ENCODE measurements at regions not wholly inside any gene's neighbourhood (a gene's known extent, or its start where the extent isn't known, plus 50 kb on each side); places are given as distances from the start of the nearest gene placed in this dataset.

- Histone ChIP-seq H3K4me1 (no peaks in the 10 kb centered on the region), H3K9me3 (replicated peaks) (no peaks in the 10 kb centered on the region), H3K27me3 (ENCODE audit: low read depth) (peaks cover 25% of the 10 kb centered on the region), H3K4me3 (no peak overlapping the region), H3K36me3 (no peaks in the 10 kb centered on the region), H3K27ac (replicated peaks) (no peak overlapping the region)
- DNase-seq, result no peak
- intact Hi-C loops (cut with micrococcal nuclease), result no loop called here
- no peak for TF ChIP-seq CTCF (IDR thresholded peaks at IDR 0.05; ENCODE audit: borderline replicate concordance)
Observed at GRCh38 chr6:106022801-106023200, 63.3 kb upstream of the PRDM1 start.

DNA sequence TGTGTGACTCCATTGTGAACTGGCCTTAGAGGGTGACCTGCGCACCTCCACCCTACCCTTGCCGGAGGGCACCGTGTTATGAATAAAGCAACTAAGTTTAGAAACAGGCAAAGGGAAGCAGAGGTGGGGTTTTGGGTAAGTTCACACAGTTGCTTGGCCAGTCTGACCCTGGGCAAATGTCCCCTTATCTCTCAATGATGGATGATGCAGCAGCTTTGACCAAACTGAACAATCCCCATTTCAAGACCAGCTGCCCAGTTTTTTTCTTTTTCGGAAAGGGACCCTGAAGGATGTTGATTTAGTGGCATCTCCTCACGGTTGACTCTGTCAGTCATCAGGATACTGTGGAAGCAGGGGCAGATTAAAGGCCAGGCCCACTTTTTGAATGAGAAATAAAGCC, 68.7 kb upstream of the PRDM1 start:
- Histone ChIP-seq H3K4me1 (no peaks in the 10 kb centered on the region), H3K9me3 (replicated peaks) (no peaks in the 10 kb centered on the region), H3K27me3 (ENCODE audit: low read depth) (peaks cover 43% of the 10 kb centered on the region), H3K4me3 (no peak overlapping the region), H3K27ac (replicated peaks) (no peak overlapping the region), H3K36me3 (no peaks in the 10 kb centered on the region)
- no peak for DNase-seq
- intact Hi-C loops (cut with micrococcal nuclease), result no loop called here
- TF ChIP-seq CTCF (IDR thresholded peaks at IDR 0.05; ENCODE audit: borderline replicate concordance), result no peak

- no peaks in the 10 kb centered on the region for H3K36me3 ChIP-seq
- intact Hi-C loops (cut with micrococcal nuclease), result no loop called here
Observed at GRCh38 chr6:106014955-106015354, 71.2 kb upstream of the PRDM1 start.

GRCh38 chr6:106011476-106011875, 74.7 kb upstream of the PRDM1 start:
- peaks cover 48% of the 10 kb centered on the region for H3K27me3 ChIP-seq (ENCODE audit: low read depth)
- H3K27ac ChIP-seq (replicated peaks), result no peak overlapping the region
- no peak for TF ChIP-seq CTCF (IDR thresholded peaks at IDR 0.05; ENCODE audit: borderline replicate concordance)
- DNase-seq, result no peak
- intact Hi-C loops (cut with micrococcal nuclease), result no loop called here
- H3K4me1 ChIP-seq, result no peaks in the 10 kb centered on the region
- H3K36me3 ChIP-seq, result no peaks in the 10 kb centered on the region
- H3K4me3 ChIP-seq, result no peak overlapping the region
- no peaks in the 10 kb centered on the region for H3K9me3 ChIP-seq (replicated peaks)

More at GRCh38 chr6:106014955-106015354, 71.2 kb upstream of the PRDM1 start:
- Histone ChIP-seq H3K9me3 (replicated peaks) (no peaks in the 10 kb centered on the region), H3K4me3 (no peak overlapping the region), H3K27ac (replicated peaks) (no peak overlapping the region), H3K4me1 (no peaks in the 10 kb centered on the region), H3K27me3 (ENCODE audit: low read depth) (peaks cover 43% of the 10 kb centered on the region)
- DNase-seq, result no peak
- TF ChIP-seq CTCF (IDR thresholded peaks at IDR 0.05; ENCODE audit: borderline replicate concordance), result no peak

GRCh38 chr6:106005954-106006353, 80.2 kb upstream of the PRDM1 start:
- intact Hi-C loops (cut with micrococcal nuclease), result no loop called here
- peaks cover 65% of the 10 kb centered on the region for H3K27me3 ChIP-seq (ENCODE audit: low read depth)
- no peak for DNase-seq
- no peak overlapping the region for H3K4me3 ChIP-seq
- no peak for TF ChIP-seq CTCF (IDR thresholded peaks at IDR 0.05; ENCODE audit: borderline replicate concordance)
- H3K27ac ChIP-seq (replicated peaks), result no peak overlapping the region
- H3K9me3 ChIP-seq (replicated peaks), result no peaks in the 10 kb centered on the region
- H3K36me3 ChIP-seq, result no peaks in the 10 kb centered on the region
- no peaks in the 10 kb centered on the region for H3K4me1 ChIP-seq

- H3K9me3 ChIP-seq (replicated peaks), result no peaks in the 10 kb centered on the region
- no peaks in the 10 kb centered on the region for H3K4me1 ChIP-seq
- no peak overlapping the region for H3K27ac ChIP-seq (replicated peaks)
- no peak overlapping the region for H3K4me3 ChIP-seq
- intact Hi-C loops (cut with micrococcal nuclease), result no loop called here
- no peak for DNase-seq
- H3K27me3 ChIP-seq (ENCODE audit: low read depth), result peaks cover 74% of the 10 kb centered on the region
- no peak for TF ChIP-seq CTCF (IDR thresholded peaks at IDR 0.05; ENCODE audit: borderline replicate concordance)
- H3K36me3 ChIP-seq, result no peaks in the 10 kb centered on the region
Observed at GRCh38 chr6:106005013-106005412, 81.1 kb upstream of the PRDM1 start.

Measured in left ventricle myocardium inferior (tissue), 1 donor.